ENCODE measurements at regions not wholly inside any gene's neighbourhood (a gene's known extent, or its start where the extent isn't known, plus 50 kb on each side); places are given as distances from the start of the nearest gene placed in this dataset.
"Not testable (repeated sequence)": the region's sequence is repeated elsewhere in the genome, so short reads cannot be mapped to it uniquely, and the experiment has no call there.

DNA sequence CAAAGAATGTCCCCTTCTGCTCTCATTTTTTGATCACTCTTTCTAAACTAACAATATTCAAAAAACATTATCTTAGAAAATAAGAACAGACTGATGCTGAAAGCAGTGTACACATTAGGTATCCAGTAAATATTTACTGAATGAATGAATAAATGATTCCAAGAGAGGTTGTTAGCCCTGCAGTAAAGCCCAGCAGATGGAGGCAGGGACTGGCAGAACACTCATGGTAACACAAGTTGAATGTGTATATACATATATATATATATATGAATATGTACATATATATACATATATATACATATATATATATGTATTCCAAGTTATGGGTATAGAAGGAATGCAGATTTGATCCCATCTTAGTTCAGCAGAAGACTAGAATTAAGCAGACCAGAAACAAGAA lies 546.3 kb downstream of the RAB38 start:
- DNase-seq, result no peak

DNA sequence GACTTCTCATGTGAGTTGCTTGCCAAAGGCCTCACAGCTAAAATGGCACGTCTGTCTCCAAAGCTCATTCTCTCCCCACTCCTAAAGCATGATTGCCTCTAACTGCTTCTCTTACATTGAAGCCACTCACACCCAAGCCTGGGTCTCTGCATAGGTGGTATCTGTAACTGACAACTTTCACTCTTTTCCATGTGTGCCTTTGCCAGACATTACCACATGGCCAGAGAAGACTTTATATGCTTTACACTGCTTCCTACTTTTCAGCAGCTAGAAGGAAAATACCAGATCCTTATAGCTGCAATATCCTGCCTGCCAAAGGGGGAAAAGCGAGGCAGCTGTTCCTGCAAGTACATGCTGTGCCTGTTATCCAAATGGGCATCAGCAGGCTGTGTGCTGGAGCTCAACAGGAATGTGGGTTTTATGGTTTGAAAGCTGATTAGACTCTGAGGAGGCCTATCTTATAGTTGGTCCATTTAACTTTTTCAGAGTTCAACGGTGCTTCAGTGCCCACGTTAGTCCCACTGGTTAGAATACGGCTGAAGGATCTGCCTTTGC lies 547.1 kb downstream of the RAB38 start:
- no peak for DNase-seq

DNA sequence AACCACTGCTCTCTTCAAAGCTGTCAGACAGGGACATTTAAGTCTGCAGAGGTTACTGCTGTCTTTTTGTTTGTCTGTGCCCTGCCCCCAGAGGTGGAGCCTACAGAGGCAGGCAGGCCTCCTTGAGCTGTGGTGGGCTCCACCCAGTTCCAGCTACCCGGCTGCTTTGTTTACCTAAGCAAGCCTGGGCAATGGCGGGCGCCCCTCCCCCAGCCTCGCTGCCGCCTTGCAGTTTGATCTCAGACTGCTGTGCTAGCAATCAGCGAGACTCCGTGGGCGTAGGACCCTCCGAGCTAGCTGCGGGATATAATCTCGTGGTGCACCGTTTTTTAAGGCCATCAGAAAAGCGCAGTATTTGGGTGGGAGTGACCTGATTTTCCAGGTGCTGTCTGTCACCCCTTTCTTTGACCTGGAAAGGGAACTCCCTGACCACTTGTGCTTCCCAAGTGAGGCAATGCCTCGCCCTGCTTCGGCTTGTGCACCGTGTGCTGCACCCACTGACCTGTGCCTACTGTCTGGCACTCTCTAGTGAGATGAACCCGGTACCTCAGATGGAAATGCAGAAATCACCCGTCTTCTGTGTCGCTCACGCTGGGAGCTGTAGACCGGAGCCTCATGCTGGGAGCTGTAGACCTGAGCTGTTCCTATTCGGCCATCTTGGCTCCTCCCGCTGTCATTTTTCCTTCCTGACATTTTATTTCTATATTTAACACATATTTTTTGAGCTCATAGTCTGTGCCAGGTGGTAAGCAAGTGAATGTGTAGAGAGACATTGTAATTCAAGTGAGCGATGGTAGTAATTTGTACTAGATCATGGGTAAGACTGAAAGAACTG lies 551.5 kb downstream of the RAB38 start:
- DNase-seq, result not testable (repeated sequence)

DNA sequence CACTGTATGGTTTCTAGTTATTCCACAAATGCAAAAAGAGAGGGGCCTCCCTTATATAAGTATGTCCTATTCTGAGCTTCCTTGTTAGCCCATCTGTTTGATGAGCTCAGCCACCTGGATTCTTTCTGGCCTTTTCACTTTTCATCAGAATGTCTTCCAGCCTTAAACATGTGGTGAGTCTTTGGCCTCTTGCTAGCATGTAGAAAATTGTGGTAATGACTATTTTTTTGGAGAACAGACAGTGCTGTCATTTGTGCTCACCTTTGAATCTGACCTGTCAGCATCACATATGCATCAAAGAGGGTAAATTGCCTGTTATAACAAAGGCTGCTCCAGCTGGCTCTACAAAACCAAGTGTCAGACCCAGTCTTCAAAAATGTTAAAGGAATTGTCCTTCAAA lies 558.7 kb downstream of the RAB38 start:
- DNase-seq, result no peak

DNA sequence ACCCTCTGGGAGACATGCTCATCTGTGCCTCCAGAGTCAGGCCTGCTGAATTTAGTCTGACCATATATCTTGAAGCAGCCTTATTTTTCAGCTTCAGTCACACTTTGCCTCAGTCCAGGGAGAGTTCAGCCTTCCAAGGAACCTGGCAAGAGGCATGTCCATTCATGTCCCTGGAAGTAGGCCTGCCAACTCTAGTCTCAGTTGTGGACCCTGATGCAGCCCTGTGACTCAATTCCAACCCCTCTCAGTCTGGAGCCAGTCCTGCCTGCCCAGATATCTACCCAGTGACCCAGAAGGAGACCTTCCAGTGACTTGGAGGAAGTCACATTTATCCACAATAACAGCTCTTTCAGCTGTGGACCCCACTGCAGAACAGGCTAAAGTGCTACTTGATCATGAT lies 566.6 kb downstream of the TMEM135 start:
- no peak for DNase-seq

DNA sequence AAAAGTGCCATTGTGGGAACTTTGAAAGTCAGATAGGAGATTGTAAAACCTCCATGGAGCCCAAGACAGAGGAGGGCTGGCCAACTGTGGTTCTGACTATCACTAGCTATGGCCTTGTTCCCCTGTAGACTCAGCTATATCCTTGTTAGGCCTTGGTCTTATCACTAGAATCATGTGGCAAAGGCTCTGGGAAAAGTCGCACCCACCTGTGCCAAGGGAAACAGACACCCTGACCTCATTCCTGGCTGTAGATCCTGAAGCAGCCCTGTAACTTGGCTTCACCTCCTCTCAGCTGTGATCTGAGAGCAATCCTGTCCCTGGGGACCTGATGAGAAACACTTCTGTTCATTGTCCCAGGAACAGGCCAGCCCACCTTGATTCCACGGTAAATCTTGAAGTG lies 566.2 kb downstream of the TMEM135 start:
- no peak for DNase-seq

DNA sequence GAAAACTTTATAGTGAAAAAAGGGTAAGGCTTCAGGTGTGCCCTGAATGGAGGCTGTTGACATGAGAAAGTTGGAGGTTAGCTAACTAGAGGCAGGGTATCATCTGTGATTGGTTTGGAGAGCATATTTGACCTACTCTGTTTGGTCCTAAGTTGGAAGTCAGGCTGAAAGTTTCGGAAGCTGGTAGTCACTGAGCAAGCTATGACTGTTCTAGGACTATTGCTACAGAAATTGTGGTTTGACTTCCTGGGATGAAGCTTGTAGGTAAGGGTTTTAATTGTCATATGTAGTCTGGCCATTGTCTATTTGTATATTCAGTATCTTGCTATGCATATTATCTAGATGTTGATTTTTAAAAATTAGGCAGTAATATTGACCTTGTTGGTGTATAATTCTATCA lies 565.0 kb downstream of the TMEM135 start:
- DNase-seq, result no peak

DNA sequence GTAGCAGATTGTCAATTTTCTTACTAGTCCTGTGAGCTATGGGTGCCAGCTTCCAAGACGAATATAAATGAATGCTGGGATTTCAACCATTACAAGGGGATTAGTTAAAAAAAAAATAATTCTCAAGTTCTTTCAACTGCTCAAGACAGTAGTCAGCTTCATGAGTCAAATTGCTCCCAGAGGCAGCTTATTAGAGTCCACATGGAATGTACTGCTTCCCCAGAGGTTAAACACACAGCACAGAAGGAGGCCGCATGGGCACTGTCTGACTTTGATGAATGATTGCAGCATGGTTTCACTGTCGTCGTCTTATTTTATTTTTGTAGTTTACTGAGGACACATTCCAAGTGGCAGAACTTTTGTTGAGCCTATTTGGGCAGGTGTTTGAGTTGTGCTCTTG lies 563.2 kb downstream of the TMEM135 start:
- no peak for DNase-seq

DNA sequence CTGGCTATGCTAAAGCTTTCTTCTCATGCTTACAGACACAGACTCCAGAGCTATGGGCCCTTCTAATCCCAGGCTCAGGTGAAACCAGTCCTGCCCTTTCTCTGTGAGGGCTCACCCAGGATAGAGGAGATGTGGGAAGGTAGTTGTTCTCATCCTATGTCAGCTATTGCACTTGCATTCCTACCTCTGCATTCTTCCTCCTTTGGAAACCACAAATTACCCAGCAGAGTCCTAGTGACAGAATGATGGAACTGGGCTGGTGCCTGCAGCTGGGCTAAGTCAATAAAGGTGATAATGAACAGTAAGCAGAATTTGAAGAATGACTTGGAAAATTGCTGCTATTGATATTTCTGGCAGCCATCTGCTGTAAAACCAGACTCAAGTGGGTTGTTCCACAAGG lies 560.0 kb downstream of the TMEM135 start:
- DNase-seq, result peak; percentile 87

DNA sequence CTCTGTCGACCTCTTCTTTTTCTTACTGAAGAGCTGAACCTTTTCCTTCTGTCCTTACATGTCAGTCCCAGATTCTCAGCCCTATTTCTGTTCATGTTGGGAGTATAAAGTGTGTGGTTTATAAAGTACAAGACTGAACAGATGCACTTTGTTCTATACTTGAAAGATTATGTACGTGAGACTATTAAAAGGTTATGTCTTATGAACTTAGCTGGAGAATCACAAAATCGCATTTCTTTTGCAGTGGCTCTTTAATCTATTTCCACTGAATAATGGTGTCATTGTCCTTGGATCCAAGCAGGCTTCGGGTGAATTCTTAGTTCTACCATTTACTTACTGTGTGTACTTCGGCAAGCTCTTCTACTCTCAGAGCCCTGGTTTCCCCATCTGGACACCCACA lies 558.4 kb downstream of the TMEM135 start:
- DNase-seq, result no peak

DNA sequence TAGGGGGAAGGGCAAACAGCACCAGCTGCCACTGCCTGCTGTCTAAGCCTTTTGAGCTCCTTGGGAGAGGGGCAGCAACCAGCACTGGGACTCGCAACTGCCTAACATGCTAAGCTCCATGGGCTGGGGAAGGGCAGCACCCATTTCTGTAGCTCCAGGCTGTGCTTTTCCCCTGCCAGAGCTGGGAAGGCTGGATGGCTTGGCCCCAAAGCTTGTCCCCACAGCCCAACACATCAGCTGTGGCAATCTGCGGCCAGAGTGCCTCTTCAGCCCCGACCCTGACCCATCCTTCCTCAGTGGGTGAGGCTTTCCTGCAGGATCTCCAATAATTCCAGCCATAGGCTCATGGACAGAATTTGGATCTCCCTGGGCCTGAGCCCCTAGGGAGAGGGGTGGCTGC lies 551.3 kb downstream of the TMEM135 start:
- no peak for DNase-seq

DNA sequence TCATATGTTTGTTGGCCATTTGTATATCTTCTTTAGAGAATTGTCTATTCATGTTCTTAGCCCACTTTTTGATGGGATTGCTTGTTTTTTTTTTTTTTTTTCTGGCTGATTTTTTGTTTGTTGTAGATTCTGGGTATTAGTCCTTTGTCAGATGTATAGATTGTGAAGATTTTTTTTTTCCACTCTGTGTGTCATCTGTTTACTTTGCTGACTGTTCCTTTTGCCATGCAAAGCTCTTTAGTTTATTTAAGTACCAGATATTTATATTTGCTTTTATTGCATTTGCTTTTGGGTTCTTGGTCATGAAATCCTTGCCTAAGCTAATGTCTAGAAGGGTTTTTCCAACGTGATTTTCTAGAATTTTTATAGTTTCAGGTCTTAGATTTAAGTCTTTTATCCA lies 547.9 kb downstream of the TMEM135 start:
- not testable (repeated sequence) for DNase-seq

DNA sequence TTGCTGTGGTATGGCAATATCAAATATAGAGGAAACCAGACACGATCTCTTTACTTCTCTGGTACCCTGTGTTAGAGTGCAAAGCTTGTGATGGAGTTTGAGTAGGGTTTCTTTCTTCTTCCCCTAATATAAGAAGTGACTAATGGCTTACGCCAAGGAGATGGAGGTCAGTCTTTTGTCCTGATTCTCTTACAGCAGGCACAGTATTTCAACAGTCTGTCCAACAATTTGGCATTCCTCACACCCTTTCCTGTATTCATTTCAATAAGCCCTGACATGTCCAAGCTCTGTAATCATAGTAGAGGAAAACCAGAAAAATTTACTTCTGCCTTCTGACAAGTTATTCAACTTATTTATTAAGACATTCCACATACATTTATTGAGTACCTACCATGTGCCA lies 546.2 kb downstream of the TMEM135 start:
- no peak for DNase-seq

DNA sequence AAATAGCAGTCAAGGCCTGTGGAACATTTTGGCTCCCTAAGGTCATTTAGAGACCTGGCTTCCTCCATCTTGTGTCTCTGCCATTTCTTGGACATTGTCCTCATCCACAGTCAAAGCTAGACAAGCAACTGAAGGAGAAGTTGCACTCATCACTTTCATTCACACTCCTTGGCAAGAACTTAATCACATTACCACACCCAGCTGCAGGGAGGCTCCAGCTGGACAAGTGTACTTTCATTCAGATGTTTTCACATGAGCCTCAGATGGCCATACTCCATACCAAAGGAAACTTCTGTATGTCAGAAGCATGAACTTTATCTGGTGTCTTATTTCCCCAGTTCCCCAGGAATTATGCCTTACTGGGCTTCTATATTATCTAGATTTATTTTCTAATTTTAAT lies 537.4 kb downstream of the TMEM135 start:
- no peak for DNase-seq

DNA sequence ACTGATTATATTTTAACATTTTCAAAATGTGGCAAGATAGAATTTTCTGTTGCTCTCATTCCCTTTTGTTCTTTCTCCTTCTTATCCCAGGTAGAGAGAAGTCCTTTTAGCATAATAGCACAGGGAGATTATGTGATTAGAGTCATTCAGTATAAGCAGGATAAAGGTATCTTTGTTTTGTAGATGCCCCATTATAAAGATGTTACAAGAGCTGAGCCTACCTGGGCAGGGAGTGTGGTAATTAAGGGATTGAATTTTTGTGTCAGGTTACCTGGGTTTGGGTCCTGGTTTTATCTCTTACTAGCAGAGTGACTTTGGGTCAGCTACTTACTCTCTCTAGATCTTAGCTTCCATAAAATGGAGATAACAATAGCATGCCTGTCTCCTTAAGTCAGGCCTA lies 536.5 kb downstream of the TMEM135 start:
- DNase-seq, result no peak

DNA sequence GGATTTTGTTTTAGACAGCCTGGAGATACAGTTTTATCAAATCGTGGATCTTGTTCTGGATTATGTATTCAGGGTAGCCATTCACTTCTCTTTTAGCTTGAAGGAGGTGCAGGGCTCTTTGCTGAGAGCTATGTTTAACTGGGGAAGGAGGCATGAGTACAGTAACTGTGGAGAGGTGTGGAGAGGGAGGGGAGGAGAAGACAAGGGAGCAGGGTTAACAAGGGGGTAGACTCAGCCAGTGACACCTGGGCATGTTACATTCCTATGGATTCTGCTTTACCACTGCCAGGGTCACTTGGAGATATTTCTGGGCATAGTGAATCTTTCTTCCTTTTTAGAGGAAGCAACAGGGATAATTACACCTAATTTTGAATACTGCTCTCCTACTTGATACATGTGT lies 536.0 kb downstream of the TMEM135 start:
- DNase-seq, result no peak

DNA sequence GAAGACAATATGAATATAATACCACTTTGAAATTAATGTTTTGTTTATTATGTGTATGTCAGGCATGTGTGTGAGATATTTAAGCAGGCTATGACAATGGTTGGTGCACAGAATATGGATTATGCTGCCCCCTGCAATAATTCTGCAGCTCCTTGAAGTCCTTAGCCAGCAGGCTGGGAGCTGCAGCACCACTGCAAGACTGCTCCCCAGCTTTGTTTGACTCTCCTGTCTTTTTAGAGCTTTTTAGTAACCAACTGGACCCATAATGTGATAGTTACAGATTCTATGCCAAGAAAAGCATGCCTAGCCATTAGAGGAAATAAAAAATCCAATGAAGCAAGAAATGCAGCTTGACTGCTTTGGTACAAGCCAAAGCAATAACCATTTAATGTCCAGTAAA lies 535.1 kb downstream of the TMEM135 start:
- no peak for DNase-seq

DNA sequence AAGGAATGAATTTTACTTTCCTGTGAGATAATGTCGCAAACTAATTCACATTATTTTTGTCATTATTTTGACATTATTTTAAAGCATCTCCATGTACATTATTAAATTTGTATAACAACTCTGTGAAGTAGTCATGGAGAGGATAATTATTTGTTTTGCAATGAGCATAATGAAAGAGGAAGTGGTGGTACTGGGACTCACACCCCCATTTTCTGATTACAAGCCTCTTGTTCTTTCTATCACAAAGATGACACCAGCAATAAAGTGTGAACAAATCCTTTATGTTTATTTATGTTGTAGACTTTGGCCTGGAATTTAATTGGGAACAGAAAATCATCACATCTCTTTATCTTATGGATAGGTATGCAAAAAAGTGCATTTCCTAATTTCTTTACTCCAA lies 522.6 kb downstream of the TMEM135 start:
- no peak for DNase-seq

DNA sequence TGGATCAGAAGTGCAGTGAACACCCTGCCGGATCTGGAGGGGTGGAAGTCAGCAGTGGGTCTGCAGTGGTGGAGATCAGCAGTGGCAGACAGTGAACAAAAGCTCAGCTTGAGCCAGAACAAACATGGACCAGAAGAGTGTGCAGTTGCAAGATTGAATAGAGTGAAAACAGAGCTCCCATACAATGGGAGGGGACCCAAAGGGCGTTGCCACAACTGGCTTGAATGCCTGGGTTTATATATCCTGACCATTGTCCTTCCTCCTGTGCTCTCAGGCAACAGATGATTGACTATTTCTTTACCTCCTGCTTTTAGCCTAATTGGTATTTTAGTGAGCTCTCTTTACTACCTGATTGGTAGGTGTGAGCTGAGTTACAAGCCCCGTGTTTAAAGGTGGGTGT lies 522.1 kb downstream of the TMEM135 start:
- not testable (repeated sequence) for DNase-seq

DNA sequence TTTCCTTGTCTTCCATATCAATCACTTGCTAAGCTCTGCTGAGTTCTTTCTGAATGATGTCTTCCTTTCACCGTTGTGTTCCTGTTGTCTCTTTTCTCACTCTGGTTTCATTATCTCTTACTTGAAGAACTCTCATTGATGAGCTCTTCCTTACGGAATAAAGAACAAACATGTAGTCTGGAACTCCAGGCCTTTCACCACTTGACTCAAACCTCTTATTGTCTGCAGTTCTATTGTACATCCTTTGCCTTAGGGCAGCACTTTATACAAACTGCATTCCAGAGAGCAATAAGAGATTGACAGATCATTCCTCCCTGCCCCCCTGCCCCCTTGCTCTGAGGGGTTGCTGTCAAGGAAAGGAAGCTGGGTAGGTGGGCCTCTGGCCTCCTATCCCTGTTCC lies 517.4 kb downstream of the TMEM135 start:
- no peak for DNase-seq

DNA sequence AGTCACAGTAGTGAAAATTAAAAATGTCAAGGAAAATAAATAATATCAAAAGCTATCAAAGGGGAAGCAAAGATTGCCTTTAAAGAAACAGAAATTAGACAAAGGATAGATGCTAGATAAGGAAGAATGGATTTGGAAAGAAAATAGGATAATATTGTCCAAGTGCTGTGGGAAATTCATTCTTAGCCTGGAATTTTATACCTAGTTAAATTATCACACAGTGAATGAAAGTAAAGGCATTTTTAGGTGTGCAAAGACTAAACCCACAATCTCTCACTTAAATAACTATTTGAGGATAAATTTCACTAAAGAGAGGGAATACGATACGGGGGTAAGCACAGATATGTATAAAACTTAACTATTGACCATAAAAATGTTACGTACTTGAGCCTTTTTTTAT lies 511.1 kb downstream of the TMEM135 start:
- no peak for DNase-seq

DNA sequence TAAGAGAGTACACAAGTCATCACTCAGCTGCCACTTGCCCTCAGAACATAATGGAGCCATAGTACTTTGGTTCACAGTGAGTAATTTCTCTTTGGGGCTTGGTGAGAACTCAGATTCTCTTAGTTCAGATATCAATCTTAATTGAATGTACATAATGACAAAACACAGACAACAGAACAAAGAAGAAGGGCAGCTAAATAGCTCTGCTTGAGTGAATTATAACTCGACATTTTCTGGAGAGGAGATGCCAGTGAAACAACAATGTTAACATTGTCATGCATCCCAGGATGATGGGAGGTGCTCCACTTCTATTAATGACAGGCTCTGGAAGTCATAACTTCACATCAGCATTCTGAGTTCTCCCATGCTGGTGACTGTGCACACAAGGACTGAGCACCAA lies 508.1 kb downstream of the TMEM135 start:
- no peak for DNase-seq

DNA sequence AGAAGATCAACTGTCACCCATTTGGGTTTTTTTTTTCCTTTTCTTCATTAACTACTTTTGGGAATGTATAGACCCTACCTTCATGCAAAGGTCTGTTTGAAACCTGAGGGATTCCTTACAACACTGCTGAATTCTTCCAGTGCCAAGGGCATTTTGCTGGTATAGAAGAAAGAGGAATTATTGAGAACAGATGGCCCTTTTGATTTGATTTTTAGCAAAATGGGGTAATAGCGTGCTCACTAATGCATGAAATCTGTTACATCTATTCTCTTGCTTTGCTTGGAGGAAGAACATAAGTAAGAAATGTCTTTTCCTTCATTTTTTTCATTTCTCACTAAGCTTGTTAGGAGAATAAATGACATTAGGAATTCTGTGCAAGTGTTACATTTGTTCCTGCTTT lies 501.9 kb downstream of the TMEM135 start:
- no peak for DNase-seq

DNA sequence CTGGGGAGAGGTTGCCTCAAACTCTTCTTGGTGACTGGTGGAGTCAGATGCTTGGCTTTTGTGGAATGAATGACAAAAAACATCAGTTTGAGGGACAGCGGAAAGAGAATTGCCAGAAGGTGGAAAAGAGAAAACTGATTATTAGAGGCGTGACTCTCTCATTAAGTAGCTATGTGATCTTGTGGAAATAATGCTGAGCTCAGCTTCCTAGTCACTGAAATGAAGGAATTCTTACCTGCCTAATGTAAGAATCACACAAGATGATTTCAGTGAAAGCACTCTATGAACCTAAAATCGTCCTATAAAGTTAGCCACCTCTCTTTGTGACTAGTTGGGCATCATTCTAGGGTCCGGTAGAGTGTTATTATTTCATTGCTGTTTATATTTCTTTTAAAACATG lies 498.8 kb downstream of the TMEM135 start:
- DNase-seq, result no peak

DNA sequence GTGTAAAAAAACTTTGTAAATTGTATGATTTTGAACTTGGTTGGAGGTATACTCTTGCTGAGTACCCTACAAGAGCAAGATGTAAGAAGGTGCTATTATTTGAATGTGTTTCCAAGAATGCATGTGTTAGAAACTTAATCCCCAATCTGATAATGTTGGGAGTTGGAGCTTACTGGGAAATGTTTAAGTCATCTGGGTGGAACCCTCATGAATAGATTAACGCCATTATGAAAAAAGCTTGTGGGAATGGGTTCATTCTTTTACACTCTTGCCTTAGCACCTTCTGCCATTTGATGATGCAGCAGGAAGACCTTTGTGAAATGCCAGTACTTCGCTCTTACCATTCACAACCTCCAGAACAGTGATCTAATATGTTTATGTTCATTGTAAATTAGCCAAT lies 498.3 kb downstream of the TMEM135 start:
- no peak for DNase-seq
